ENCODE measurements at regions not wholly inside any gene's neighbourhood (a gene's known extent, or its start where the extent isn't known, plus 50 kb on each side); places are given as distances from the start of the nearest gene placed in this dataset.

DNA sequence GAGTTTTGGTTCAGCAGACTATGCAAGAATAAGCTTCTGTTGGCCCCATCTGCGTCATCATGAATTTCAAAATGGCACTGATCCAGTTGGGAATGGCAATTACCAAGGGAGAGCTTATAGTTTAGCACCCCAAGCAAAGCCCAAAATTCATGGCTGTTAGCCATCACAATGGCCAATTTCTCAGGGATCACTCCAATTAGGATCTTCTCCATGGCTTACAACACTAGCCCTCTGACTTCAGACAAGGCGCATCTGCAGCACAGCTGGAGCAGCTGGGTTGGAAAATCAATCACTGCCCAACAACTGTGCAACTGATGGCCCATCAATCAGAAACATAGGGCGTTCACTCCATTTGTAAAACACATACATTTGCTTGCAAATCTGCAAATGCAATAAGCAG, 273.6 kb downstream of the SRBD1 start:
- TF ChIP-seq, protein P1, sequence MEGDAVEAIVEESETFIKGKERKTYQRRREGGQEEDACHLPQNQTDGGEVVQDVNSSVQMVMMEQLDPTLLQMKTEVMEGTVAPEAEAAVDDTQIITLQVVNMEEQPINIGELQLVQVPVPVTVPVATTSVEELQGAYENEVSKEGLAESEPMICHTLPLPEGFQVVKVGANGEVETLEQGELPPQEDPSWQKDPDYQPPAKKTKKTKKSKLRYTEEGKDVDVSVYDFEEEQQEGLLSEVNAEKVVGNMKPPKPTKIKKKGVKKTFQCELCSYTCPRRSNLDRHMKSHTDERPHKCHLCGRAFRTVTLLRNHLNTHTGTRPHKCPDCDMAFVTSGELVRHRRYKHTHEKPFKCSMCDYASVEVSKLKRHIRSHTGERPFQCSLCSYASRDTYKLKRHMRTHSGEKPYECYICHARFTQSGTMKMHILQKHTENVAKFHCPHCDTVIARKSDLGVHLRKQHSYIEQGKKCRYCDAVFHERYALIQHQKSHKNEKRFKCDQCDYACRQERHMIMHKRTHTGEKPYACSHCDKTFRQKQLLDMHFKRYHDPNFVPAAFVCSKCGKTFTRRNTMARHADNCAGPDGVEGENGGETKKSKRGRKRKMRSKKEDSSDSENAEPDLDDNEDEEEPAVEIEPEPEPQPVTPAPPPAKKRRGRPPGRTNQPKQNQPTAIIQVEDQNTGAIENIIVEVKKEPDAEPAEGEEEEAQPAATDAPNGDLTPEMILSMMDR (IDR thresholded peaks at IDR 0.05; ENCODE audit: extremely low read depth, missing control alignments), result no peak
- DNase-seq (ENCODE audit: low spot score), result no peak

DNA sequence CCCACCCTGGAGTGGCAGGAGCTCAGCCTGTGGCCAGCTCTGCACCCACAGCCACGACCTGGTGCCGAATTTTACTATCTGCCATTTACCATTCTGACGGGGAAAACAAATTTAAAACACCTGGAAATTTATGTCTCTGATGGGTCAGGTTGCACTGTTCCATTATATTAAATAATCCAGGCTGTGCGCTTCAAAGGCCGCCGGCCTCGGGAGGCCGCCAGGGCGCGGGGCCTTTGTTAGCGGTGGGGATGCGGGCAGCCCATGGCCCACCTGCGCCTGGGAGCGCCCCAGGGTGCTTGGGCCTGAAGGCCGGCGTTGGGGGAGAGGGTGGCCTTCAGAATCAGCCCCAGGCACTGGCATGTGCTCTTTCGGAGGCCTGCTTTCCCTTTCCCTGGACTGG, 276.9 kb downstream of the SRBD1 start:
- TF ChIP-seq, protein P1 (IDR thresholded peaks at IDR 0.05; ENCODE audit: extremely low read depth, missing control alignments), result no peak
- no peak for DNase-seq (ENCODE audit: low spot score)

DNA sequence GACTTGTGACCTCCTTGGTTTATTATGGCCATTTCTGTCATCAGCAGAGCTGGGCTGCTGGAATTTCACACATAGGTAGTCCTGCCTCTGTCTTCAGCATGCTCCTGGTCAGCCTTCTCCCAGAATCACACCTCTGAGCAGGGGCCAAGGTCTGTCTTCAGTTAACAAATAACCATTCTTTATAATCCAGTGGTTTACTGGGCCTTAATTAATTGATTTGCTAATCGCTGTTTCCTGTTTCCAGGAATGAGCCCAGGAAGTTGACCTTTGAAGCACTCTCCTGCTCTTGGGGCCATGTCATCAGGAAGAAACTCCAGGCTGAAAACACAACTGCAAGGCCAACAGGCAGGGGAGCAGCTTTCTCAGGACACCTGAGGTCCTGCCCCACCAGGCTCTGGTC, 278.5 kb downstream of the SRBD1 start:
- no peak for DNase-seq (ENCODE audit: low spot score)
- TF ChIP-seq, protein P1 (IDR thresholded peaks at IDR 0.05; ENCODE audit: extremely low read depth, missing control alignments), result no peak

DNA sequence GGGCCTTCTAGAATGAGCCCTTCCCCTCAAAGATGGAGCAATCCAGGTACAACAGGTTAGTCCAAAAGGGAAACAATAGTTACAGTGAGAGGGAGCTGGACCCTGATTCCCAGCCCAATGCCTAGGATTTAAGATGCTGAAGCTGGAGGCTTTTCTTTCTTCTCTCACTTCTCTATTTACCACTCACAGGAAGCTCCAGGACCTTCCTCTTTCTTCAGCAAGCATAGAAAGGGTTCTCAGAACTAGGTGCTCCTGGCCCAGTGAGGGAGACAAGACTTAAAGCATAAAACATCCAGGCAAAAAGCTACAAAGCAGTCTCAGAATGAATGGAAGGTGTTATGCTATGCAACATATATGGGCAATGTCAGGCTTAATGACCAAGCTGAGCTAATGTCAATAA, 279.0 kb downstream of the SRBD1 start:
- TF ChIP-seq, protein P1 (IDR thresholded peaks at IDR 0.05; ENCODE audit: extremely low read depth, missing control alignments), result no peak
- DNase-seq (ENCODE audit: low spot score), result no peak

DNA sequence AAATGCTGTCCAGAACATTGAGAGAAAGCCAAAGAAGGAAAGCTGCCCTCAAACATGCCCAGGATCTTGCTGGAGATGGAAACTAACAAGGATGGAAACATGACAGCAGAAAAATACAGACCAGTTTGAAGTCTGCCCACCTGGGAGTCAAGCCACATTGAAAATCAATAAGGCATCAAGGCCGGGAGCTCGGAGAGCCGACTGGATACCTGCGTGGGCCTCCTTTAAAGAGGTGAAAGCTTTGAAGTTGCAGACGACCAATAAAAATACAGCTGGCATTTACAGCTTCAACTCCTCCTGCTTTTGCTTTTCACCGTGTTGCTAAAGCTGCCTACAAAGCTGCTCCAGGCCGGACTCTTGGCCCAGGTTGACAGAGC, 279.7 kb downstream of the SRBD1 start:
- TF ChIP-seq, protein P1 (IDR thresholded peaks at IDR 0.05; ENCODE audit: extremely low read depth, missing control alignments), result no peak
- DNase-seq (ENCODE audit: low spot score), result no peak

DNA sequence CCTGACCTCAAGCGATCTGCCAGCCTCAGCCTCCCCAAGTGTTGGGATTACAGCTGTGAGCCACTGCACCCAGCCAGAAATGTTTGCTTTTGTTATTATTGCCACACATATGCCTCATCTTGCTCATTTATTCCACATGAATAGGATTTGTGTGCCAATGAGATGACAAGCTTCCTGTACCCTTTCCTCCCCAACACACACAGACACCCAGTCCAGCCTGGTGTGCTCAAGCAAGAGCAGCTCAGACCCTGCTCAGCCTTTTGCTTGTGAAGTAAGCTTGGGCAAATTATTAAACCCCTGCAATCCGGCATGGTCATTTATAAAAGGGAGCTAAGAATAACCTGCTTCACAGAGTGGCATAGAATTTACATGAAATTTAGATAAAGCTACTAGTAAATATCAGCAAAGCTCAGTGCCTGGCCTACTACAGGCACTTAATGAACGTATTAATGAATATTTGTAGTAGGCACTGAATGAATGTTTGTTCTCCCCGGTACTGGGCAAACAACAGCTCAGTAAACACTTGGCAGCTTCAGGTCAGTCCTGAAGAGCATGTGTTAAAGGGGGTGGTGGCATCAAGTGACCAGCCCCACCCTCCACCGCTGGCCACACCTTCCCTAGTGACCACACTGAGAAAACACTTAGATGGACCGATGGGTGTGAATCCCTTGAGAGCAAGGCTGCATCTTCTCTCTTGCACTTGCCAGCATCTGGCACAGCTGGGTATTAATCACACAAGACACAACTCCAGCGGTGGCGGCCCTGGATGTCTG, 280.2 kb downstream of the SRBD1 start:
- TF ChIP-seq, protein P1 (IDR thresholded peaks at IDR 0.05; ENCODE audit: extremely low read depth, missing control alignments), result no peak
- DNase-seq (ENCODE audit: low spot score), result no peak

DNA sequence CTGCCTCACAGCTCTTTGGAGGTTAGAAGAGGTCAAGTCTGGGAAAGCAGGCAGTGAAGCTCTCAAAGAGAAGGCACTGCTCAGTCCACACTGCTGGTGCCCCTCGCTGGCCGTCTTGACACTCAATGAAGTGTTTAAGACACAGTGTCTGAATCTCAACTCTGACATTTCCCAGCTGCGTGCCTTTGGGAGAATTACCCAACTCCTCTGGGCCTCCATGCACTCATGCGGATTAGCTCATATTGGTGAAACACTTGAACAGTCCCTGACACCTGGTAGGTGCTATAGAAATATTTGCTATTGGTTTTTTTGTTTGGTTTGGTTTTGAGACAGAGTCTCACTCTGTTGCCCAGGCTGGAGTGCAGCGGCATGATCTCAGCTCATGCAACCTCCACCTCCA, 281.0 kb downstream of the SRBD1 start:
- no peak for DNase-seq (ENCODE audit: low spot score)
- TF ChIP-seq, protein P1 (IDR thresholded peaks at IDR 0.05; ENCODE audit: extremely low read depth, missing control alignments), result no peak
